ENCODE measurements at regions not wholly inside any gene's neighbourhood (a gene's known extent, or its start where the extent isn't known, plus 50 kb on each side); places are given as distances from the start of the nearest gene placed in this dataset.

- Histone ChIP-seq H2BK120ac (ENCODE audit: low read depth, low read length) (no peak overlapping the region), H3K27me3 (ENCODE audit: control insufficient read depth in 1 of 2, insufficient read depth in 1 of 2, low read length in 2 of 2) (peaks cover 42 to 47% of the 10 kb centered on the region in 2 experiments), H2BK5ac (ENCODE audit: low read depth, low read length, poor library complexity, severe bottlenecking) (no peak overlapping the region), H3K23ac (ENCODE audit: low read length in 2 of 2) (no peak overlapping the region), H4K91ac (ENCODE audit: low read length) (no peak overlapping the region), H3K4ac (ENCODE audit: low read depth in 1 of 2, low read length in 2 of 2) (no peak overlapping the region), H2AK5ac (ENCODE audit: low read length, severe bottlenecking) (no peak overlapping the region), H3K9ac (ENCODE audit: low read length) (no peak overlapping the region), H3K14ac (ENCODE audit: low read length in 2 of 2) (no peak overlapping the region), H3K4me3 (ENCODE audit: insufficient read depth in 1 of 2, low read depth in 1 of 2, low read length in 2 of 2) (no peak overlapping the region), H3K4me2 (ENCODE audit: low read length, poor library complexity, severe bottlenecking) (no peak overlapping the region), H3K4me1 (ENCODE audit: control insufficient read depth, insufficient read depth, low read depth, low read length) (no peaks in the 10 kb centered on the region), H2BK15ac (ENCODE audit: low read depth, poor library complexity, severe bottlenecking) (no peak overlapping the region), H3K18ac (ENCODE audit: low read depth in 1 of 2, low read length in 2 of 2) (no peak overlapping the region), H2AFZ (ENCODE audit: low read depth, low read length) (no peak overlapping the region), H3K79me1 (replicated peaks; ENCODE audit: low read length, poor library complexity, severe bottlenecking) (no peaks in the 10 kb centered on the region), H3K36me3 (ENCODE audit: control insufficient read depth in 1 of 2, insufficient read depth in 2 of 2, low read depth in 1 of 2, low read length in 2 of 2) (no peaks in the 10 kb centered on the region), H3K27ac (ENCODE audit: low read length, poor library complexity, severe bottlenecking) (no peak overlapping the region), H2BK12ac (ENCODE audit: low read length in 2 of 2) (no peak overlapping the region), H3K9me3 (ENCODE audit: control insufficient read depth, low read length) (no peaks in the 10 kb centered on the region), H4K8ac (ENCODE audit: low read length) (no peak overlapping the region)
- WGBS: 96% methylated on average over 6 of the region's 7 CpGs
- no peak for DNase-seq
These were observed 269.9 kb downstream of the FAM43A start for GRCh38 chr3:194955546-194955945.

DNA sequence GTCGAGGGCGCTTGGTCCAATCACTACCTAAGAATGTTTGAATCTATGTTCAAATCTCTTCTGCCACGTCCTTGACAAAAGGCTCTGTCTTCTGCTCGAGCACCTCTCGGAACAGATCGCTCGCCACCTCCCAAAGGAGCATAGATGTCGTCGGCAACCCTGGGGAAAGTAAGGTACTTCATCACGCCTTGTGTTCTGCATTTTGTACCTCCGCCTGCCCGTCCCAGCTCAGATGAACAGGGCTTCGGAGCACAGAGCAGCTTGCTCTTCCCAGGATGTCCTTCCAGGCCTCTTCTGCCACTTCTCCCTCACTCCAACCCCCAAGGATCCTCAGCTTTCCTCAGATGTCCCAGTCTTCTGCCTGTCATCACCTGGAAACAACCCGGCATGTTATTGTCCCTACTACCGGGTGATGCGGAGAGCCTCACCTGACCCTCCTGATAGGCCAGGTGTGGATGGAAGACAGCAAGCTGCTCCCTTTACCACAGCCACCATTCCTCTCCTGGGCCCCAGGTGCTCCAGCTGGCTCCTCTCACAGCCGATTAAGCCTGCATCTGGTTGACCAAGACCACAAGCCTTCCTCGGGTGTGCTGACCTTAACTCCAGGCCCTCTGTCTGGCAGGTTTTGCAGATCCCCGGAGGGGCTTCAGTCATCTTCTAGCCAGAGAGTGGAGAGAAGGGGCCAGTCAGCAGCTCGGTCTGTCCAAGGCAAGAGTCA is 270.5 kb downstream of the FAM43A start:
- no peaks in the 10 kb centered on the region for H3K9me3 ChIP-seq (ENCODE audit: control insufficient read depth, low read length)
- no peak overlapping the region for H2BK120ac ChIP-seq (ENCODE audit: low read depth, low read length)
- no peak overlapping the region for H3K9ac ChIP-seq (ENCODE audit: low read length)
- no peak overlapping the region for H3K4me2 ChIP-seq (ENCODE audit: low read length, poor library complexity, severe bottlenecking)
- H2AFZ ChIP-seq (ENCODE audit: low read depth, low read length): no peak overlapping the region
- no peak overlapping the region for H4K8ac ChIP-seq (ENCODE audit: low read length)
- H3K4me3 ChIP-seq (ENCODE audit: insufficient read depth in 1 of 2, low read depth in 1 of 2, low read length in 2 of 2): no peak overlapping the region
- H3K14ac ChIP-seq (ENCODE audit: low read length in 2 of 2): peak overlapping the region in 1 of 2 experiments; percentile 18
- H3K27ac ChIP-seq (ENCODE audit: low read length, poor library complexity, severe bottlenecking): no peak overlapping the region
- H3K79me1 ChIP-seq (replicated peaks; ENCODE audit: low read length, poor library complexity, severe bottlenecking): no peaks in the 10 kb centered on the region
- H3K36me3 ChIP-seq (ENCODE audit: control insufficient read depth in 1 of 2, insufficient read depth in 2 of 2, low read depth in 1 of 2, low read length in 2 of 2): no peaks in the 10 kb centered on the region
- no peak overlapping the region for H3K4ac ChIP-seq (ENCODE audit: low read depth in 1 of 2, low read length in 2 of 2)
- no peak overlapping the region for H2BK5ac ChIP-seq (ENCODE audit: low read depth, low read length, poor library complexity, severe bottlenecking)
- no peak overlapping the region for H2BK15ac ChIP-seq (ENCODE audit: low read depth, poor library complexity, severe bottlenecking)
- H3K27me3 ChIP-seq (ENCODE audit: control insufficient read depth in 1 of 2, insufficient read depth in 1 of 2, low read length in 2 of 2): peaks cover 42 to 50% of the 10 kb centered on the region in 2 experiments
- no peaks in the 10 kb centered on the region for H3K4me1 ChIP-seq (ENCODE audit: control insufficient read depth, insufficient read depth, low read depth, low read length)
- no peak overlapping the region for H4K91ac ChIP-seq (ENCODE audit: low read length)
- no peak overlapping the region for H3K23ac ChIP-seq (ENCODE audit: low read length in 2 of 2)
- H2BK12ac ChIP-seq (ENCODE audit: low read length in 2 of 2): no peak overlapping the region
- DNase-seq: no peak
- no peak overlapping the region for H3K18ac ChIP-seq (ENCODE audit: low read depth in 1 of 2, low read length in 2 of 2)
- H2AK5ac ChIP-seq (ENCODE audit: low read length, severe bottlenecking): no peak overlapping the region
- WGBS: 88% methylated on average over 20 of the region's 20 CpGs

- Histone ChIP-seq H3K18ac (ENCODE audit: low read depth in 1 of 2, low read length in 2 of 2) (no peak overlapping the region), H3K79me1 (replicated peaks; ENCODE audit: low read length, poor library complexity, severe bottlenecking) (no peaks in the 10 kb centered on the region), H3K9ac (ENCODE audit: low read length) (no peak overlapping the region), H2AK5ac (ENCODE audit: low read length, severe bottlenecking) (no peak overlapping the region), H3K4me2 (ENCODE audit: low read length, poor library complexity, severe bottlenecking) (no peak overlapping the region), H3K4me1 (ENCODE audit: control insufficient read depth, insufficient read depth, low read depth, low read length) (no peaks in the 10 kb centered on the region), H3K14ac (ENCODE audit: low read length in 2 of 2) (no peak overlapping the region), H4K91ac (ENCODE audit: low read length) (no peak overlapping the region), H3K4ac (ENCODE audit: low read depth in 1 of 2, low read length in 2 of 2) (no peak overlapping the region), H3K27me3 (ENCODE audit: control insufficient read depth in 1 of 2, insufficient read depth in 1 of 2, low read length in 2 of 2) (peaks cover 39 to 52% of the 10 kb centered on the region in 2 experiments), H3K27ac (ENCODE audit: low read length, poor library complexity, severe bottlenecking) (no peak overlapping the region), H3K4me3 (ENCODE audit: insufficient read depth in 1 of 2, low read depth in 1 of 2, low read length in 2 of 2) (no peak overlapping the region), H2BK12ac (ENCODE audit: low read length in 2 of 2) (no peak overlapping the region), H2BK120ac (ENCODE audit: low read depth, low read length) (no peak overlapping the region), H2BK5ac (ENCODE audit: low read depth, low read length, poor library complexity, severe bottlenecking) (no peak overlapping the region), H4K8ac (ENCODE audit: low read length) (no peak overlapping the region), H2AFZ (ENCODE audit: low read depth, low read length) (no peak overlapping the region), H3K23ac (ENCODE audit: low read length in 2 of 2) (no peak overlapping the region), H3K36me3 (ENCODE audit: control insufficient read depth in 1 of 2, insufficient read depth in 2 of 2, low read depth in 1 of 2, low read length in 2 of 2) (no peaks in the 10 kb centered on the region), H3K9me3 (ENCODE audit: control insufficient read depth, low read length) (no peaks in the 10 kb centered on the region), H2BK15ac (ENCODE audit: low read depth, poor library complexity, severe bottlenecking) (no peak overlapping the region)
- WGBS: 93% methylated on average over 17 of the region's 17 CpGs
- DNase-seq: no peak
These were observed 271.2 kb downstream of the FAM43A start for GRCh38 chr3:194956697-194957396.

DNA sequence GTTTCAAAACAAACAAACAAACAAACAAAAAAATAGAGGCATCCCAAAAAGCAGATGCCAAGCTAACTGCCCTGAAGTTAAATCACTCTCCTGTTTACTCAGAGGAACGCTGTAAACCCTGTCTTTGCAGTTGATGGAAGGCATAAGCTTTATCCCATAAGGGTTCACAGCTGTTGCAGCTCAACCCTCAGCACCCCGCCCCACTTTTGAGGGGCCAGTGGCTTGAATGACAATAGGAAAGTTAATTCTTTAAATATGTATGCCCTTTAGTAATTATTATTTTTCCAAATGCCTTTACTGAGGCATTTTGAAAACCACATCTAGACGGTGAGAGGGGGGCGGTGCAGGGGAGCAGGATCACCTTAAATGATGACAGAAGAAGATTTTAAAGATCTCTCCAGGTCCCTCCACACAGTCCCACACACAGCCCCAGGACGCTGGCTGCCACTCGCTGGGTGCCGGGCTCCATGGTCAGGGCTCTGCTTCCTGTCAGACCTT is 272.1 kb downstream of the FAM43A start:
- Histone ChIP-seq H3K4me3 (ENCODE audit: insufficient read depth in 1 of 2, low read depth in 1 of 2, low read length in 2 of 2) (no peak overlapping the region), H3K27ac (ENCODE audit: low read length, poor library complexity, severe bottlenecking) (no peak overlapping the region), H2BK5ac (ENCODE audit: low read depth, low read length, poor library complexity, severe bottlenecking) (no peak overlapping the region), H3K4me1 (ENCODE audit: control insufficient read depth, insufficient read depth, low read depth, low read length) (no peaks in the 10 kb centered on the region), H3K18ac (ENCODE audit: low read depth in 1 of 2, low read length in 2 of 2) (no peak overlapping the region), H3K9ac (ENCODE audit: low read length) (no peak overlapping the region), H2AFZ (ENCODE audit: low read depth, low read length) (no peak overlapping the region), H3K27me3 (ENCODE audit: control insufficient read depth in 1 of 2, insufficient read depth in 1 of 2, low read length in 2 of 2) (peaks cover 36 to 51% of the 10 kb centered on the region in 2 experiments), H2AK5ac (ENCODE audit: low read length, severe bottlenecking) (no peak overlapping the region), H4K91ac (ENCODE audit: low read length) (no peak overlapping the region), H3K79me1 (replicated peaks; ENCODE audit: low read length, poor library complexity, severe bottlenecking) (no peaks in the 10 kb centered on the region), H3K14ac (ENCODE audit: low read length in 2 of 2) (no peak overlapping the region), H4K8ac (ENCODE audit: low read length) (no peak overlapping the region), H3K4me2 (ENCODE audit: low read length, poor library complexity, severe bottlenecking) (no peak overlapping the region), H3K4ac (ENCODE audit: low read depth in 1 of 2, low read length in 2 of 2) (no peak overlapping the region), H3K9me3 (ENCODE audit: control insufficient read depth, low read length) (no peaks in the 10 kb centered on the region), H2BK12ac (ENCODE audit: low read length in 2 of 2) (no peak overlapping the region), H3K23ac (ENCODE audit: low read length in 2 of 2) (no peak overlapping the region), H3K36me3 (ENCODE audit: control insufficient read depth in 1 of 2, insufficient read depth in 2 of 2, low read depth in 1 of 2, low read length in 2 of 2) (no peaks in the 10 kb centered on the region), H2BK120ac (ENCODE audit: low read depth, low read length) (no peak overlapping the region), H2BK15ac (ENCODE audit: low read depth, poor library complexity, severe bottlenecking) (no peak overlapping the region)
- 90% methylated on average over 6 of the region's 7 CpGs for WGBS
- DNase-seq: no peak

All from mesenchymal stem cell (in vitro differentiated cells and primary cell).